Stimulated activated naive B cell treated with anti-CD40 and anti-IgM and Interleukin-4, amounts not matched to agents 10 μg/mL and 1 μg/mL and 100 μg/mL, for 72 hours (primary cell): ENCODE measurements at regions not wholly inside any gene's neighbourhood (a gene's known extent, or its start where the extent isn't known, plus 50 kb on each side); places are given as distances from the start of the nearest gene placed in this dataset.

Experiments used
- ATAC-seq, 2 donors: fragments of 150-1000 bp; cut with Tn5 transposase; replicated peaks; 2 replicates each; pipeline ENCODE4 v1.10.0; 2021; ENCODE audit warnings: moderate library complexity in 1 of 2
- DNase-seq: peaks from one replicate; pipeline ENCODE4 v3.0.0; 2021
- H3K27ac Mint-ChIP-seq: one replicate; pipeline ENCODE4 v1.8.0; 2022; ENCODE audit warnings: mild to moderate bottlenecking, mixed read lengths
- H3K27me3 Mint-ChIP-seq, 2 donors: one replicate each; pipeline ENCODE4 v1.8.0; 2022; ENCODE audit warnings: mixed read lengths in 2 of 2
- H3K36me3 Mint-ChIP-seq, 2 donors: one replicate each; pipeline ENCODE4 v1.8.0; 2022; ENCODE audit warnings: mixed read lengths in 2 of 2, mild to moderate bottlenecking in 1 of 2
- H3K4me1 Mint-ChIP-seq, 2 donors: one replicate each; pipeline ENCODE4 v1.8.0; 2022; ENCODE audit warnings: mixed read lengths in 2 of 2, mild to moderate bottlenecking in 1 of 2
- H3K4me3 Mint-ChIP-seq, 2 donors: one replicate each; pipeline ENCODE4 v1.8.0; 2022; ENCODE audit warnings: mild to moderate bottlenecking in 2 of 2, mixed read lengths in 2 of 2, moderate library complexity in 1 of 2
- H3K9me3 Mint-ChIP-seq, 2 donors: one replicate each; pipeline ENCODE4 v1.8.0; 2022; ENCODE audit warnings: mixed read lengths in 2 of 2, mild to moderate bottlenecking in 1 of 2

DNA sequence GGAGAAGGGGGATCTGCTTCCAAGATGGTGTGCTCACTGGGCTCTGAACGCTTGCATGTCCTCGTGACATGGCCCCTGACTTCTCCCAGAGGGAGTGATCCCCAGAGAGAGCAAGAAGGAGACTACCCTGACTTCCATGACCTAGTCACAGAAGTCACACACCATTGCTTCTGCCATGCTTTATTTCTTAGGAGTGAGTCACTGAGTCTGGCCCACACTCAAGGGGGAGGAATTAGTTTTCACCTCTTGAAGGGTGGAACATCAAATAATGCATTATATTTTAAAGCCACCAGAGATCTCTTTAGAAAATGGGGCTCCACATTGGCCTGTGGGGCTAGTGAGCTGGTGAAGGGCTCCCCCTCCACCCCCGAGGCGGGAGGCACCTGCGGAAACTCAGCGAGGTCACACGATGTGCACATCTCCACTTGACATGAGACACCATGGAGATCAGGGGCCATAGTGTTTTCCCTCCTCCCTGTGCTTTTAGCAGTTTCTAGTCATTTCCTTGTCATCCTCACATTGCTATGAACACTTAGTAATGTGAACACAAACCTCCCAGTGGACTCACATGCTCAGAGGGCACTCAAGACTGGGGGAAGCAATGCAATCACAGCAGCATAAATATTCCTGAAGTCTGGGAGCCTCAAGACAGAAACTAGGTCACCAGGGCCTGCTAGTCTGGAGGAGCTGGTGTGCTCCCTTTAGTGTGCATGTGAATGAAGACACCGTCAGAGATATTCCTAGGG lies 87.4 kb upstream of the FZD10 start:
- Mint-ChIP-seq H3K9me3 (peaks cover 20 to 26% of the 10 kb centered on the region in 2 donors), H3K36me3 (no peaks in the 10 kb centered on the region), H3K4me3 (no peak overlapping the region), H3K4me1 (no peaks in the 10 kb centered on the region), H3K27ac (no peak overlapping the region), H3K27me3 (no peaks in the 10 kb centered on the region)
- ATAC-seq (no peak), DNase-seq (no peak)

GRCh38 chr12:130075497-130076076 lies 86.7 kb upstream of the FZD10 start:
- peaks cover 18 to 26% of the 10 kb centered on the region in 2 donors for H3K9me3 Mint-ChIP-seq
- DNase-seq (no peak), ATAC-seq (no peak)
- no peaks in the 10 kb centered on the region for H3K36me3 Mint-ChIP-seq
- no peaks in the 10 kb centered on the region for H3K4me1 Mint-ChIP-seq
- no peak overlapping the region for H3K27ac Mint-ChIP-seq
- peaks cover 0 to 2% of the 10 kb centered on the region in 2 donors for H3K27me3 Mint-ChIP-seq
- no peak overlapping the region for H3K4me3 Mint-ChIP-seq

GRCh38 chr12:130076126-130076525 lies 86.1 kb upstream of the FZD10 start:
- no peak for ATAC-seq
- no peaks in the 10 kb centered on the region for H3K4me1 Mint-ChIP-seq

DNA sequence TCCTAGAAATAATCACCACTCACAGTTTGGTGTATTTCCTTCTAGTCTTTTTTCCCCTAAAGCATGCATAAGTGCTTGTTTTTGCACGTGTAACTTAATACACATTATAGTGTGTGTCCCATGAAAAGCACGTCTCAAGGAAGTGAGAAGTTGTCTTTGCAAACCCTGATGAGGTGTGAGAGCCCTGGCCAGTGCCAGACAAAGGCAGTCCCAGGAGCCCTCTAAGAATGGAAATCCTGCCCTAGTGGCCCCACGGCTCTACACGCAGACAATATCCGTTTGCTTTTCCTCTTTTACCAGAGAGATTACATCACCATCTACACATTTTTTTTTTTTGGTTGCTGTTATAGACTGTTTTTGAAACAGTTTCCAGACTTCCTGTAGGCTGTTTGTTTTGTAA lies 85.5 kb upstream of the FZD10 start:
- H3K27me3 Mint-ChIP-seq = peaks cover 0 to 4% of the 10 kb centered on the region in 2 donors
- H3K4me3 Mint-ChIP-seq = no peak overlapping the region
- no peaks in the 10 kb centered on the region for H3K36me3 Mint-ChIP-seq

More at GRCh38 chr12:130076126-130076525, 86.1 kb upstream of the FZD10 start:
- H3K27me3 Mint-ChIP-seq = peaks cover 0 to 4% of the 10 kb centered on the region in 2 donors
- DNase-seq = no peak
- no peaks in the 10 kb centered on the region for H3K36me3 Mint-ChIP-seq
- H3K27ac Mint-ChIP-seq = no peak overlapping the region
- no peak overlapping the region for H3K4me3 Mint-ChIP-seq
- peaks cover 19 to 29% of the 10 kb centered on the region in 2 donors for H3K9me3 Mint-ChIP-seq

DNA sequence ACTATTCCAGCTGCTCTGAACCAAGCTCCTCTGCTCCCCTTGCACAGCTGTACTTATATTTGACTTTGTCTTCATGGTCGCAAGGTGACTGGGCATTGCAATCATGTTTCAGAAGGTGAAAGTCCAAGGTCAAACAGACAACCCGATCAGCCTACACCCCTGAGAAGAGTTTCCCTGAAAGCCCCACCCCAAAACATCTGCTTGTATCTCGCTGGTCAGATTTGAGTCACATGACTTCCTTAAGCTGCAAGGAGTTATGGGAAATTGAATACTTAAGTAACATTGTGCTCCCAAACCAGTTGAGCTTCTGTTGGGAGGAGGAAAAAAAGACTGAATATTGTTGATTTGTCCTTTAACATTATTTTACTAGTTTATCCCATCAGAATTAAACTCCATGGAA lies 83.4 kb upstream of the FZD10 start:
- H3K27ac Mint-ChIP-seq = no peak overlapping the region
- no peak for ATAC-seq
- no peak for DNase-seq
- H3K9me3 Mint-ChIP-seq = peaks cover 19 to 29% of the 10 kb centered on the region in 2 donors
- H3K27me3 Mint-ChIP-seq = peaks cover 0 to 4% of the 10 kb centered on the region in 2 donors
- no peak overlapping the region for H3K4me3 Mint-ChIP-seq
- no peaks in the 10 kb centered on the region for H3K36me3 Mint-ChIP-seq
- H3K4me1 Mint-ChIP-seq = no peaks in the 10 kb centered on the region

More for the DNA sequence above, 85.5 kb upstream of the FZD10 start:
- H3K9me3 Mint-ChIP-seq = peaks cover 19 to 29% of the 10 kb centered on the region in 2 donors
- no peak for DNase-seq
- H3K4me1 Mint-ChIP-seq = no peaks in the 10 kb centered on the region
- H3K27ac Mint-ChIP-seq = no peak overlapping the region
- no peak for ATAC-seq

DNA sequence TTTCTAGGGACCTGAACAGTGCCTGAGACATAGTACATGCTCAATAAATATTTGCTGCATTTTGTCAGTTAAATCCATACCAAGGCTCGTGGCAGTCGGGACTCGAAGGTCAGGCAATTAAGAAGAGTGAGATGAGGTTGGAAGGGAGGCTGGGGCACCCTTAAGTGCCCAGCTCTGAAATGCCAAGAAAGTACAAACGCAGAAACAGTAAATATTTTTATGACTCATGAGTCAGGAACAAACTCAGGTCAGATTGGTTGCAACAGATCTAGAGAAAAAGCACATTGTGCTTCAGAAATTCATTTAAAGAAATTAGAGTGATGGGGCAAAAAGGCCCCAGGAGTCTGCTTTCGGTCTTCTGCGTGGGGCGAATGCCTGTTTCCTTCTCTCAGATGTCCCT lies 83.0 kb upstream of the FZD10 start:
- peaks cover 0 to 4% of the 10 kb centered on the region in 2 donors for H3K27me3 Mint-ChIP-seq
- H3K36me3 Mint-ChIP-seq = no peaks in the 10 kb centered on the region
- DNase-seq (no peak), ATAC-seq (no peak)
- H3K4me3 Mint-ChIP-seq = no peak overlapping the region
- H3K4me1 Mint-ChIP-seq = no peaks in the 10 kb centered on the region
- peaks cover 19 to 29% of the 10 kb centered on the region in 2 donors for H3K9me3 Mint-ChIP-seq
- no peak overlapping the region for H3K27ac Mint-ChIP-seq

DNA sequence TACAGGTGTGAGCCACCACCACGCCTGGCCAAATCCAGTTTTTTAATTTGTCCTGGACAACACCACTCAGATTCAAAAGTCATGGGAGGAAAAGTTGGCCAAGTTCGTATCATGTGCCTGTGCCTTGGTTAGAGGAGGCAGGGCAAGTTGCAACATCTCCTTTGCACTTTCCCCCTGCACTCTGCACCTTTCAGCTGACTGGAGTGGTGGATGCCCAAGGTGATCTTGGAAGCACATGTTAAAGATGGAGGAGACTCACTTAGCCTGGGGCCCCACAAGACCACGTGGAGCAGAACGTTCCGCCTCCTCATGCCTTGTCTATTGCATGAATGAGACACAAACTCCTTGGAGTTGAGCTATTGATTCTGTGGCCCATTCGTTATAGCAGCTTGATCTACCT lies 82.1 kb upstream of the FZD10 start:
- ATAC-seq = no peak
- peaks cover 19 to 29% of the 10 kb centered on the region in 2 donors for H3K9me3 Mint-ChIP-seq
- no peaks in the 10 kb centered on the region for H3K4me1 Mint-ChIP-seq
- H3K36me3 Mint-ChIP-seq = no peaks in the 10 kb centered on the region
- H3K27me3 Mint-ChIP-seq = peaks cover 0 to 13% of the 10 kb centered on the region in 2 donors
- H3K4me3 Mint-ChIP-seq = no peak overlapping the region
- no peak for DNase-seq
- H3K27ac Mint-ChIP-seq = no peak overlapping the region

GRCh38 chr12:130081117-130081805 lies 81.0 kb upstream of the FZD10 start:
- Mint-ChIP-seq H3K4me3 (no peak overlapping the region), H3K36me3 (no peaks in the 10 kb centered on the region), H3K27me3 (peaks cover 0 to 17% of the 10 kb centered on the region in 2 donors), H3K27ac (no peak overlapping the region), H3K9me3 (peaks cover 16 to 23% of the 10 kb centered on the region in 2 donors), H3K4me1 (peaks cover 0 to 1% of the 10 kb centered on the region in 2 donors)
- DNase-seq (no peak), ATAC-seq (no peak)

- Mint-ChIP-seq H3K4me1 (peaks cover 0 to 2% of the 10 kb centered on the region in 2 donors), H3K27ac (no peak overlapping the region), H3K27me3 (peaks cover 0 to 31% of the 10 kb centered on the region in 2 donors), H3K9me3 (peaks cover 5 to 11% of the 10 kb centered on the region in 2 donors), H3K36me3 (no peaks in the 10 kb centered on the region), H3K4me3 (no peak overlapping the region)
- ATAC-seq (no peak), DNase-seq (no peak)
These were observed 79.3 kb upstream of the FZD10 start for GRCh38 chr12:130083002-130083401.

DNA sequence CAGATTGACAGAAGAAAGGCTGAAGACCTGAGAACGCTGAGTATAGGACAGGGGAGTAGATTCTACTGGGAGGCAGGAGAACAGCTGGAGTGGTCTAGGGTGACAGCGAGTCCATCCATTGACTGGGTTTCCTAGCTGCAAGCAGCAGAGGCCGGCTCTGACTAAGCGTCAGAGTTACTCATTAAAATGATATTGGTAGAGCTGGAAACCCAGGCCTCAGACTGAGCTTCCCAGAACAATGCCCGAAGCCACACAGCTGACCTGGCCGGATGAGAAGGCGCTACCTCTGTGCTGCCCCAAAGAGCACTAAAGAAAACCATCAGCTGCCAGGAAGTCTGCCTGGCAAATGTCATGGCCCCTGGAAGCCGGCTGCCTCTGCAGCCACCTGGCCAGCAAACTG lies 78.5 kb upstream of the FZD10 start:
- Mint-ChIP-seq H3K36me3 (no peaks in the 10 kb centered on the region), H3K27ac (no peak overlapping the region)
- no peak for ATAC-seq

GRCh38 chr12:130084359-130084758 lies 77.9 kb upstream of the FZD10 start:
- no peak overlapping the region for H3K27ac Mint-ChIP-seq
- H3K4me1 Mint-ChIP-seq = peaks cover 0 to 2% of the 10 kb centered on the region in 2 donors
- H3K36me3 Mint-ChIP-seq = no peaks in the 10 kb centered on the region

More for the DNA sequence above, 78.5 kb upstream of the FZD10 start:
- Mint-ChIP-seq H3K9me3 (peaks cover 1 to 10% of the 10 kb centered on the region in 2 donors), H3K27me3 (peaks cover 0 to 31% of the 10 kb centered on the region in 2 donors), H3K4me1 (peaks cover 0 to 2% of the 10 kb centered on the region in 2 donors), H3K4me3 (no peak overlapping the region)
- no peak for DNase-seq

GRCh38 chr12:130086248-130086647 lies 76.0 kb upstream of the FZD10 start:
- Mint-ChIP-seq H3K4me1 (peaks cover 0 to 2% of the 10 kb centered on the region in 2 donors), H3K36me3 (no peaks in the 10 kb centered on the region), H3K9me3 (peaks cover 6 to 7% of the 10 kb centered on the region in 2 donors), H3K27me3 (peaks cover 0 to 26% of the 10 kb centered on the region in 2 donors), H3K4me3 (no peak overlapping the region), H3K27ac (no peak overlapping the region)
- DNase-seq (no peak), ATAC-seq (no peak)

More at GRCh38 chr12:130084359-130084758, 77.9 kb upstream of the FZD10 start:
- Mint-ChIP-seq H3K4me3 (no peak overlapping the region), H3K27me3 (peaks cover 0 to 31% of the 10 kb centered on the region in 2 donors), H3K9me3 (peaks cover 1 to 4% of the 10 kb centered on the region in 2 donors)
- DNase-seq = no peak
- ATAC-seq = no peak

DNA sequence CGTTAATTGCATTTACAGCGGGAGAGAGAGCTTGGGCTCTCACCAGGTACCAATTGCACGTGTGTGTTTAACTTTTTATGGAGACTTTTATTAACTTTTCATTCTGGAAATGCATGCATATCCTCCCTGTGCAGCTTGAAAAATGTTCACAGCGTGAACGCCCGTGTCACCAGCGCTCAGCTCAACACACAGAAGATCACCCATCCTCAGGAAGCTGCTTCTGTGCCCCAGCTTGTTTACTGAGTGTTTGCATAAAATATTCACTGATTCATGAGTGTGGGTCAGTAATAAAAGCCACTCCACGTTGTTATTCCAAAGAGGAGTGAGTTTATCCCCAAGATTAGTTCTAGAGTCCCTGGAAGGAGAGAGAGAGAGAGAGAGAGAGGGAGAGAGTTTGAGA lies 75.5 kb upstream of the FZD10 start:
- no peaks in the 10 kb centered on the region for H3K36me3 Mint-ChIP-seq
- no peak overlapping the region for H3K4me3 Mint-ChIP-seq
- peaks cover 9 to 10% of the 10 kb centered on the region in 2 donors for H3K9me3 Mint-ChIP-seq
- H3K27ac Mint-ChIP-seq = no peak overlapping the region
- peaks cover 0 to 26% of the 10 kb centered on the region in 2 donors for H3K27me3 Mint-ChIP-seq
- H3K4me1 Mint-ChIP-seq = peaks cover 0 to 2% of the 10 kb centered on the region in 2 donors
- no peak for ATAC-seq
- DNase-seq = no peak

GRCh38 chr12:130087222-130087621 lies 75.0 kb upstream of the FZD10 start:
- DNase-seq = no peak
- ATAC-seq = no peak
- H3K27ac Mint-ChIP-seq = no peak overlapping the region
- H3K4me1 Mint-ChIP-seq = peaks cover 0 to 2% of the 10 kb centered on the region in 2 donors
- no peaks in the 10 kb centered on the region for H3K36me3 Mint-ChIP-seq
- H3K9me3 Mint-ChIP-seq = peaks cover 9 to 14% of the 10 kb centered on the region in 2 donors
- no peak overlapping the region for H3K4me3 Mint-ChIP-seq
- peaks cover 0 to 26% of the 10 kb centered on the region in 2 donors for H3K27me3 Mint-ChIP-seq
